A549 (cell line): ENCODE measurements at regions not wholly inside any gene's neighbourhood (a gene's known extent, or its start where the extent isn't known, plus 50 kb on each side); places are given as distances from the start of the nearest gene placed in this dataset.

Experiments
- ATAC-seq, 2 experiments: fragments of 200-7000 bp in 1 of 2; fragments of >200 bp in 1 of 2; cut with Nextera tagmentation in 1 of 2; cut with Tn5 transposase in 1 of 2; 3 replicates each; pipeline versions ENCODE4 v1.8.0 to v1.9.1; 2018 to 2020; ENCODE audit warnings: mild to moderate bottlenecking in 1 of 2, moderate library complexity in 1 of 2
- CTCF ChIA-PET: fragments of 300-600 bp; sonication (Branson Sonifier 250); formaldehyde crosslinking; extraction: SDS; loops from one replicate; lab custom pipeline; 2021; ENCODE audit warnings: antibody characterized with exemption, inconsistent platforms; lab: Yijun Ruan, JAX
- POLR2A ChIA-PET: fragments of 350-600 bp; formaldehyde crosslinking; extraction: SDS; loops from one replicate; lab custom pipeline; 2021; ENCODE audit warnings: antibody characterized with exemption, inconsistent platforms; lab: Yijun Ruan, JAX
- DNase-seq, 2 experiments: peaks; one replicate each; pipeline versions ENCODE4 v3.0.0 to v3.0.0-alpha.2; 2011 to 2016; ENCODE audit warnings: low read depth in 1 of 2, low spot score in 1 of 2
- FAIRE-seq: peaks from 2 replicates; lab custom pipeline; 2011; peaks lifted over from hg19 to GRCh38; lab: Jason Lieb, UNC
- H3K27ac ChIP-seq, 2 experiments: fragments of >200 bp; sonication (Bioruptor Twin); formaldehyde crosslinking; 3 replicates each; pipeline ENCODE4 v1.5.1; 2016 to 2017
- H3K4me1 ChIP-seq: fragments of >200 bp; sonication (Bioruptor Twin); formaldehyde crosslinking; 3 replicates; pipeline ENCODE4 v1.6.1; 2016
- H3K4me2 ChIP-seq: fragments of >200 bp; sonication (Bioruptor Twin); formaldehyde crosslinking; 3 replicates; pipeline ENCODE4 v1.6.1; 2016
- H3K4me3 ChIP-seq: fragments of >200 bp; sonication (Bioruptor Twin); formaldehyde crosslinking; 3 replicates; pipeline ENCODE4 v1.5.1; 2016
- H3K9me3 ChIP-seq: fragments of >200 bp; sonication (Bioruptor Twin); formaldehyde crosslinking; 3 replicates; pipeline ENCODE4 v1.6.1; 2016
- BCL3 ChIP-seq: fragments of >200 bp; sonication (Bioruptor Twin); formaldehyde crosslinking; IDR thresholded peaks from 3 replicates; pipeline ENCODE4 v1.6.1; 2016
- CBX2 ChIP-seq: fragments of 200-600 bp; sonication (generic); IDR thresholded peaks from 2 replicates; pipeline ENCODE4 v1.6.1; 2016; ENCODE audit warnings: low read depth, mild to moderate bottlenecking, borderline replicate concordance
- CEBPB ChIP-seq, 2 experiments: fragments of >200 bp in 1 of 2; sonication (Bioruptor Twin) in 1 of 2; formaldehyde crosslinking in 1 of 2; IDR thresholded peaks; 2 replicates each; pipeline ENCODE4 v1.6.1; 2012 to 2016
- CHD4 ChIP-seq: fragments of 200-600 bp; sonication (generic); IDR thresholded peaks from 2 replicates; pipeline ENCODE4 v1.6.1; 2016; ENCODE audit warnings: antibody characterized with exemption, mild to moderate bottlenecking, borderline replicate concordance
- EHF ChIP-seq: fragments of 250-450 bp; sonication (Bioruptor Pico); IDR thresholded peaks from 2 replicates; pipeline ENCODE4 v1.5.0; 2020; ENCODE audit warnings: mild to moderate bottlenecking
- EHMT2 ChIP-seq: fragments of 200-600 bp; sonication (generic); IDR thresholded peaks from 2 replicates; pipeline ENCODE4 v1.6.1; 2016; ENCODE audit warnings: antibody characterized with exemption, low read depth, mild to moderate bottlenecking, moderate library complexity
- ELK1 ChIP-seq: fragments of 150-350 bp; IDR thresholded peaks from 2 replicates; pipeline ENCODE4 v1.6.1; 2014; ENCODE audit warnings: low read depth, mild to moderate bottlenecking, low read length
- GATA3 ChIP-seq: IDR thresholded peaks from 2 replicates; pipeline ENCODE4 v1.6.1; 2012; ENCODE audit warnings: borderline replicate concordance
- KDM5A ChIP-seq: fragments of 200-600 bp; sonication (generic); IDR thresholded peaks from 2 replicates; pipeline ENCODE4 v1.6.1; 2016; ENCODE audit warnings: antibody characterized with exemption, mild to moderate bottlenecking
- MAFK ChIP-seq: fragments of 450-650 bp; IDR thresholded peaks from 2 replicates; pipeline ENCODE4 v1.6.1; 2014; ENCODE audit not compliant: partially characterized antibody
- MYC ChIP-seq: IDR thresholded peaks from 2 replicates; pipeline ENCODE4 v1.6.1; 2012; ENCODE audit warnings: mild to moderate bottlenecking, inconsistent platforms, low read length, improper control_type of control experiment, borderline replicate concordance
- NR3C1 ChIP-seq: fragments of >200 bp; sonication (Bioruptor Twin); formaldehyde crosslinking; IDR thresholded peaks from 3 replicates; pipeline ENCODE4 v1.6.1; 2017
- PBX3 ChIP-seq: IDR thresholded peaks from 2 replicates; pipeline ENCODE4 v1.6.1; 2012
- POLR2A ChIP-seq: IDR thresholded peaks from 2 replicates; pipeline ENCODE4 v1.6.1; 2012; ENCODE audit warnings: mild to moderate bottlenecking, low read length
- POLR2AphosphoS2 ChIP-seq: conservative IDR thresholded peaks from 2 replicates; pipeline ENCODE4 v1.6.1; 2012; ENCODE audit warnings: low read length, improper control_type of control experiment, inconsistent platforms
- RAD21 ChIP-seq, 2 experiments: fragments of >200 bp in 1 of 2; sonication (Bioruptor Twin) in 1 of 2; formaldehyde crosslinking in 1 of 2; IDR thresholded peaks in 1 of 2; conservative IDR thresholded peaks in 1 of 2; 2 replicates in 1 of 2; 3 replicates in 1 of 2; pipeline ENCODE4 v1.6.1; 2012 to 2018; ENCODE audit warnings: inconsistent platforms in 1 of 2
- RARB ChIP-seq: fragments of 250-450 bp; sonication (Bioruptor Pico); IDR thresholded peaks from 2 replicates; pipeline ENCODE4 v1.8.0; 2021; ENCODE audit warnings: mild to moderate bottlenecking, moderate library complexity
- ZC3H11A ChIP-seq: fragments of 450-650 bp; IDR thresholded peaks from 2 replicates; pipeline ENCODE4 v1.6.1; 2014; ENCODE audit warnings: antibody characterized with exemption, mild to moderate bottlenecking
- ZNF302 ChIP-seq: fragments of 250-450 bp; sonication (Bioruptor Pico); IDR thresholded peaks from 2 replicates; pipeline ENCODE4 v1.9.0; 2021; ENCODE audit warnings: inconsistent platforms, mild to moderate bottlenecking, moderate library complexity
- WGBS: methylation state at CpG from one replicate; pipeline ENCODE4 v1.1.6; 2017; ENCODE audit errors: missing lambda C conversion rate; 5-methylcytosine and 5-hydroxymethylcytosine counted together

GRCh38 chr10:2296179-2296891, 559.0 kb upstream of the ADARB2 start:
- Histone ChIP-seq H3K9me3 (no peaks in the 10 kb centered on the region), H3K27ac (no peak overlapping the region), H3K4me3 (no peak overlapping the region), H3K4me2 (no peak overlapping the region), H3K4me1 (no peaks in the 10 kb centered on the region)
- CTCF ChIA-PET = no interaction called here
- TF ChIP-seq EHF (CRISPR knock-in tag) (no peak), ZNF302 (no peak), CEBPB (IDR thresholded peaks at IDR 0.05) (no peak), MAFK (no peak), CHD4 (no peak), RAD21 (conservative IDR thresholded peaks at IDR 0.05 in 1 of 2, IDR thresholded peaks at IDR 0.05 in 1 of 2) (no peak), ELK1 (no peak), CBX2 (no peak), POLR2AphosphoS2 (no peak), ZC3H11A (no peak), EHMT2 (no peak), KDM5A (no peak), POLR2A (no peak), NR3C1 (no peak), BCL3 (no peak), MYC (no peak)
- 26% methylated on average over 6 of the region's 6 CpGs for WGBS
- POLR2A ChIA-PET = no interaction called here
- FAIRE-seq (no peak), ATAC-seq (no peak), DNase-seq (no peak)

GRCh38 chr10:2294739-2295138, 557.4 kb upstream of the ADARB2 start:
- H3K4me1 ChIP-seq = no peaks in the 10 kb centered on the region
- no peak overlapping the region for H3K27ac ChIP-seq
- no peaks in the 10 kb centered on the region for H3K9me3 ChIP-seq
- FAIRE-seq (no peak), ATAC-seq (no peak), DNase-seq (no peak)
- no peak overlapping the region for H3K4me3 ChIP-seq
- no peak overlapping the region for H3K4me2 ChIP-seq
- WGBS = 22% methylated on average over 8 of the region's 8 CpGs
- CTCF ChIA-PET = no interaction called here
- POLR2A ChIA-PET = no interaction called here
- TF ChIP-seq RARB (CRISPR knock-in tag) = no peak
- no peak for TF ChIP-seq PBX3

GRCh38 chr10:2284071-2284470, 546.7 kb upstream of the ADARB2 start:
- ChIA-PET POLR2A (no interaction called here), CTCF (interaction anchor here (1.2 kb wide), 1 partner anchor 12 kb away, joined by 3 read pairs; no protein-coding TSS in a partner anchor)
- Histone ChIP-seq H3K4me2 (no peak overlapping the region), H3K27ac (no peak overlapping the region), H3K9me3 (no peaks in the 10 kb centered on the region), H3K4me1 (no peaks in the 10 kb centered on the region), H3K4me3 (no peak overlapping the region)
- WGBS = 17% methylated on average over 6 of the region's 12 CpGs
- ATAC-seq = no peak
- FAIRE-seq = no peak
- DNase-seq = no peak
- TF ChIP-seq GATA3 (no peak), CEBPB (IDR thresholded peaks at IDR 0.05) (no peak), ZC3H11A (no peak), PBX3 (no peak)
